Right forelimb (tissue), 1 donor: ENCODE measurements at regions not wholly inside any gene's neighbourhood (a gene's known extent, or its start where the extent isn't known, plus 50 kb on each side); places are given as distances from the start of the nearest gene placed in this dataset.
"Not testable (repeated sequence)": the region's sequence is repeated elsewhere in the genome, so short reads cannot be mapped to it uniquely, and the experiment has no call there.

Source experiments
- DNase-seq: peaks from one replicate; pipeline ENCODE4 v3.0.0-alpha.2; 2018

- DNase-seq = no peak
Observed at GRCh38 chr2:72078773-72079172, 68.9 kb downstream of the CYP26B1 start.

- no peak for DNase-seq
Observed at GRCh38 chr2:72077702-72078169, 69.9 kb downstream of the CYP26B1 start.

- DNase-seq = not testable (repeated sequence)
Observed at GRCh38 chr2:72073373-72073772, 74.3 kb downstream of the CYP26B1 start.

- not testable (repeated sequence) for DNase-seq
Observed at GRCh38 chr2:72064197-72064596, 83.5 kb downstream of the CYP26B1 start.

GRCh38 chr2:72062336-72062735 lies 85.3 kb downstream of the CYP26B1 start:
- no peak for DNase-seq

GRCh38 chr2:72057308-72057707 lies 90.4 kb downstream of the CYP26B1 start:
- DNase-seq = no peak

- DNase-seq = no peak
Observed at GRCh38 chr2:72051971-72052505, 95.6 kb downstream of the CYP26B1 start.

- DNase-seq = no peak
Observed at GRCh38 chr2:72051204-72051603, 96.5 kb downstream of the CYP26B1 start.

- no peak for DNase-seq
Observed at GRCh38 chr2:72050734-72051133, 96.9 kb downstream of the CYP26B1 start.

GRCh38 chr2:72048881-72049477 lies 98.7 kb downstream of the CYP26B1 start:
- no peak for DNase-seq

- no peak for DNase-seq
Observed at GRCh38 chr2:72043985-72044384, 103.7 kb downstream of the CYP26B1 start.

GRCh38 chr2:72041638-72042111 lies 106.0 kb downstream of the CYP26B1 start:
- no peak for DNase-seq

- no peak for DNase-seq
Observed at GRCh38 chr2:72040629-72041571, 106.8 kb downstream of the CYP26B1 start.

- DNase-seq = no peak
Observed at GRCh38 chr2:72038524-72038923, 109.1 kb downstream of the CYP26B1 start.

GRCh38 chr2:72037261-72037666 lies 110.4 kb downstream of the CYP26B1 start:
- DNase-seq = no peak

GRCh38 chr2:72036595-72036994 lies 111.1 kb downstream of the CYP26B1 start:
- DNase-seq = no peak

GRCh38 chr2:72036173-72036545 lies 111.5 kb downstream of the CYP26B1 start:
- no peak for DNase-seq

- no peak for DNase-seq
Observed at GRCh38 chr2:72035518-72036172, 112.0 kb downstream of the CYP26B1 start.

- DNase-seq = peak; percentile 25
Observed at GRCh38 chr2:72034353-72035095, 113.1 kb downstream of the CYP26B1 start.

- DNase-seq = no peak
Observed at GRCh38 chr2:72033636-72034035, 114.0 kb downstream of the CYP26B1 start.

- peak; percentile 25 for DNase-seq
Observed at GRCh38 chr2:72032481-72033041, 115.1 kb downstream of the CYP26B1 start.
